Heart left ventricle (tissue), 16 donors: ENCODE measurements at regions not wholly inside any gene's neighbourhood (a gene's known extent, or its start where the extent isn't known, plus 50 kb on each side); places are given as distances from the start of the nearest gene placed in this dataset.

Source experiments
- ATAC-seq, 4 donors: fragments of 200-7000 bp; cut with Tn5 transposase; one replicate each; pipeline ENCODE4 v1.9.1; 2020 to 2022; ENCODE audit warnings: moderate library complexity in 4 of 4, mild to moderate bottlenecking in 3 of 4, moderate number of reproducible peaks in 1 of 4
- DNase-seq, 5 donors: peaks; one replicate each; pipeline ENCODE4 v3.0.0-alpha.2; 2020
- H3K27ac ChIP-seq, 12 donors: fragments of 200-600 bp; sonication (generic) in 4 of 12; one replicate each; pipeline versions ENCODE4 v1.5.0 to v1.8.0; 2016 to 2022; ENCODE audit warnings: mild to moderate bottlenecking in 2 of 12
- H3K27me3 ChIP-seq, 9 donors: fragments of 200-600 bp; sonication (generic) in 2 of 9; one replicate each; pipeline versions ENCODE4 v1.5.1 to v1.8.0; 2016 to 2022; ENCODE audit warnings: mild to moderate bottlenecking in 3 of 9
- H3K36me3 ChIP-seq, 9 donors: fragments of 200-600 bp; sonication (generic) in 2 of 9; one replicate each; pipeline versions ENCODE4 v1.5.0 to v1.8.0; 2018 to 2022; ENCODE audit warnings: mild to moderate bottlenecking in 2 of 9
- H3K4me1 ChIP-seq, 12 donors: fragments of 200-600 bp; sonication (generic) in 4 of 12; one replicate each; pipeline versions ENCODE4 v1.5.0 to v1.8.0; 2016 to 2022; ENCODE audit warnings: mild to moderate bottlenecking in 3 of 12
- H3K4me3 ChIP-seq, 12 donors: fragments of 200-600 bp; sonication (generic) in 4 of 12; one replicate each; pipeline versions ENCODE4 v1.5.0 to v1.8.0; 2017 to 2022; ENCODE audit warnings: mild to moderate bottlenecking in 9 of 12, moderate library complexity in 4 of 12
- H3K9me3 ChIP-seq, 12 donors: fragments of 200-600 bp; sonication (generic) in 4 of 12; one replicate each; pipeline versions ENCODE4 v1.5.0 to v1.8.0; 2016 to 2022; ENCODE audit warnings: mild to moderate bottlenecking in 1 of 12
- POLR2A ChIP-seq, 2 donors: fragments of 450-650 bp; IDR thresholded peaks; one replicate each; pipeline ENCODE4 v1.6.1; 2017; ENCODE audit warnings: antibody characterized with exemption in 2 of 2, mild to moderate bottlenecking in 2 of 2, moderate library complexity in 2 of 2
- WGBS, 4 donors: extraction: QIAGEN DNeasy Blood & Tissue Kit in 2 of 4; methylation state at CpG; one replicate each; pipeline versions ENCODE4 v1.1.5 to v1.1.7; 2013 to 2018; 5-methylcytosine and 5-hydroxymethylcytosine counted together
- intact Hi-C, 10 donors: fragments of 100-400 bp; cut with DNase I; formaldehyde crosslinking; loops; one replicate each; pipeline versions ENCODE4 v1.11.1 to v1.14.2; 2022
- TF ChIP-seq, protein P1 (sequence below), 12 donors: fragments of 200-600 bp; sonication (generic) in 4 of 12; IDR thresholded peaks; one replicate each; pipeline versions ENCODE4 v1.5.0 to v1.8.0; 2018 to 2022; ENCODE audit warnings: antibody characterized with exemption in 12 of 12, mild to moderate bottlenecking in 5 of 12
- donor health status: ischemic (EF 13 %, LVEDD 7.1; RV severe dilation, severe dysfunction).
- donor health status: healthy with polysubstance abuse.
- donor health status: DM: no; HTN: yes; CAD: no.
- donor health status: DM: no; HTN: no; CAD: no.
- donor health status: ischemic (EF 25% LVEDD 6.9; RV normal size, moderate dysfunction).
- donor health status: ischemic (EF 25% LVEDD 5.7; RV mildly dilated, moderate dysfunction).
- donor health status: healthy.
- donor health status: DM: yes; HTN: yes; CAD: no.
- donor health status: ischemic (EF 35%, LVEDD 5.7; RV mildly dilated, moderate dysfunction).
- donor health status: nonischemic (EF 11% LVEDD 7.7; RV severe dilation, severe dysfunction).
- donor health status: DM: yes; HTN: yes; CAD: no.
- donor health status: PGD.
- donor health status: ischemic (EF 29% LVEDD 5.4; RV normal size, mild dysfunction).
- donor health status: nonischemic (EF 23%, LVEDD 6.1; RV moderate dilation, normal function).

DNA sequence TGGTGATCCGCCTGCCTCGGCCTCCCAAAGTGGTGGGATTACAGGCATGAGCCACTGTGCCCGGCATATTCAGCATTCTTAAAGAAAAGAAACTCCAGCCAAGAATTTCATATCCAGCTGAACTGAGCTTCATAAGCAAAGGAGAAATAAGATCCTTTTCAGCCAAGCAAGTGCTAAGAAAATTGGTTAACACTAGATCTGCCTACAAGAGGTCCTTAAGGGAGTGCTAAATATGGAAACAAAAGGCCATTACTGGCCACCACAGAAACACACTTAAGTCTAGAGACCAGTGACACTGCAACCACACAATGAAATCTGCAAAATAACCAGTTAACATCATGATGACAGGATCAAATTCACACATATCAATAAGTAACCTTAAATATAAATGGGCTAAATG lies 331.5 kb downstream of the MAN2A1 start:
- 93 to 100% (median 97%) methylated on average over 3 of the region's 3 CpGs for WGBS, 4 donors
- peaks cover 0 to 5% (median 0%) of the 10 kb centered on the region in 12 donors for H3K9me3 ChIP-seq
- TF ChIP-seq POLR2A (IDR thresholded peaks at IDR 0.05) = no peak
- TF ChIP-seq, protein P1, sequence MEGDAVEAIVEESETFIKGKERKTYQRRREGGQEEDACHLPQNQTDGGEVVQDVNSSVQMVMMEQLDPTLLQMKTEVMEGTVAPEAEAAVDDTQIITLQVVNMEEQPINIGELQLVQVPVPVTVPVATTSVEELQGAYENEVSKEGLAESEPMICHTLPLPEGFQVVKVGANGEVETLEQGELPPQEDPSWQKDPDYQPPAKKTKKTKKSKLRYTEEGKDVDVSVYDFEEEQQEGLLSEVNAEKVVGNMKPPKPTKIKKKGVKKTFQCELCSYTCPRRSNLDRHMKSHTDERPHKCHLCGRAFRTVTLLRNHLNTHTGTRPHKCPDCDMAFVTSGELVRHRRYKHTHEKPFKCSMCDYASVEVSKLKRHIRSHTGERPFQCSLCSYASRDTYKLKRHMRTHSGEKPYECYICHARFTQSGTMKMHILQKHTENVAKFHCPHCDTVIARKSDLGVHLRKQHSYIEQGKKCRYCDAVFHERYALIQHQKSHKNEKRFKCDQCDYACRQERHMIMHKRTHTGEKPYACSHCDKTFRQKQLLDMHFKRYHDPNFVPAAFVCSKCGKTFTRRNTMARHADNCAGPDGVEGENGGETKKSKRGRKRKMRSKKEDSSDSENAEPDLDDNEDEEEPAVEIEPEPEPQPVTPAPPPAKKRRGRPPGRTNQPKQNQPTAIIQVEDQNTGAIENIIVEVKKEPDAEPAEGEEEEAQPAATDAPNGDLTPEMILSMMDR (IDR thresholded peaks at IDR 0.05) = no peak
- H3K4me1 ChIP-seq = no peaks in the 10 kb centered on the region
- ATAC-seq (no peak), DNase-seq (no peak)
- H3K27ac ChIP-seq = no peak overlapping the region
- intact Hi-C loops = no loop called here
- no peaks in the 10 kb centered on the region for H3K27me3 ChIP-seq
- H3K4me3 ChIP-seq = no peak overlapping the region
- H3K36me3 ChIP-seq = no peaks in the 10 kb centered on the region

DNA sequence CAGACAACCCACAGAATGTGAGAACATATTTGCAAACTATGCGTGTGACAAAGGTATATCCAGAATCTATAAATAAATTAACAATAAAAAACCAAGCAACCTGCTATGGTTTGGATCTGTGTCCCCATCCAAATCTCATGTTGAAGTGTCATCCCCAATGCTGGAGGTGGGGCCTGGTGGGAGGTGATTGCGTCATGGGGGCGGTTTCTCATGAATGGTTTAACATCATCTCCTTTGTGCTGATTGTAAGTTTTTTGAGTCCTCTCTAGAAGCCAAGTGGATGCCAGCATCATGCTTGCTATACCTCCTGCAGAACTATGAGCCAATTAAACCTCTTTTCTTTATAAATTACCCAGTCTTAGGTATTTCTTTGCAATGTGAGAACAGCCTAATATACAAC lies 335.4 kb downstream of the MAN2A1 start:
- ATAC-seq = no peak
- DNase-seq = no peak
- Histone ChIP-seq H3K36me3 (no peaks in the 10 kb centered on the region), H3K27me3 (no peaks in the 10 kb centered on the region), H3K27ac (no peak overlapping the region), H3K9me3 (peaks cover 0 to 13% (median 0%) of the 10 kb centered on the region in 12 donors), H3K4me1 (no peaks in the 10 kb centered on the region), H3K4me3 (no peak overlapping the region)
- TF ChIP-seq, protein P1 (IDR thresholded peaks at IDR 0.05) = no peak
- no peak for TF ChIP-seq POLR2A (IDR thresholded peaks at IDR 0.05)
- intact Hi-C loops = no loop called here
- 94 to 97% (median 96%) methylated on average over 3 of the region's 3 CpGs for WGBS, 4 donors

DNA sequence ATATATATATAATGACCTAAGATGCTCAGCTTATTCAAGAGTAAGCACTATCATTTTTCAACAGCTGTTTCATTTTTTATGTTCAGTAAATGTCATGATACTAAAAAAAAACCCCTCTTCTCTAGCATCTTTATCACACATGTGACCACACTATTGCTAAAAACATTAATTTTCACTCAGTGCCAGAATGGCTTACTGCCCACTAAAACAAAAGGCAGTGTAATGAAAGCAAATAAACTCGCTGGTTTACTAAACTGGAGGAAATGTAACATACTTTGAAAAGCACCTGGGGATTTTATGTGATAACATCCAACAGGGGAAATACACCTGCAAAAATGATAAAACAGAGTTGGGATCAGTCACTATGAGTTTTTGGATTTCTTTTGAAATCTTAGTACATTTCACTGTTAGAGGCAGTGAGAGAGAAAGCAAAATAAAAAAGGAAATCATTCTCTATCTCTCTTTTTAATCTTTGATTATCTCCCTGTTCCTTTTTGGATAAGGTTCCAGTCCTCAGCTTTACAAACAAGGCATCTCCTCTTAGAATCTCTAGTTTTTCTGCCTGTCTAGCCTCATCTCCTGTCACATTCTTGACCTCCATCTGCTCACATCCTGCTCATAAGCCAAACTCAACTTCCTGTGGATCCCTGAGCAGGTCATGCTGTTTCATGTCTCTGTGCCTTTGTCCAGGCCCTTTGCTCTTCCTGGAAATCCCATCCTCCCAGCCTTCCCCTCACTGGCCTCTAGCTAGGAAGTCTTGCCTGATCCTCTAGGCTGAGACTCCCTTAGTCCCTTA lies 338.0 kb downstream of the MAN2A1 start:
- DNase-seq (no peak), ATAC-seq (no peak)
- H3K27me3 ChIP-seq = peaks cover 0 to 3% (median 0%) of the 10 kb centered on the region in 9 donors
- no peak overlapping the region for H3K4me3 ChIP-seq
- intact Hi-C loops = no loop called here
- TF ChIP-seq, protein P1 (IDR thresholded peaks at IDR 0.05) = no peak
- TF ChIP-seq POLR2A (IDR thresholded peaks at IDR 0.05) = no peak
- WGBS, 4 donors = 33 to 62% (median 50%) methylated on average over 1 of the region's 1 CpG
- no peaks in the 10 kb centered on the region for H3K36me3 ChIP-seq
- H3K9me3 ChIP-seq = peaks cover 0 to 13% (median 0%) of the 10 kb centered on the region in 12 donors
- H3K27ac ChIP-seq = no peak overlapping the region
- no peaks in the 10 kb centered on the region for H3K4me1 ChIP-seq

DNA sequence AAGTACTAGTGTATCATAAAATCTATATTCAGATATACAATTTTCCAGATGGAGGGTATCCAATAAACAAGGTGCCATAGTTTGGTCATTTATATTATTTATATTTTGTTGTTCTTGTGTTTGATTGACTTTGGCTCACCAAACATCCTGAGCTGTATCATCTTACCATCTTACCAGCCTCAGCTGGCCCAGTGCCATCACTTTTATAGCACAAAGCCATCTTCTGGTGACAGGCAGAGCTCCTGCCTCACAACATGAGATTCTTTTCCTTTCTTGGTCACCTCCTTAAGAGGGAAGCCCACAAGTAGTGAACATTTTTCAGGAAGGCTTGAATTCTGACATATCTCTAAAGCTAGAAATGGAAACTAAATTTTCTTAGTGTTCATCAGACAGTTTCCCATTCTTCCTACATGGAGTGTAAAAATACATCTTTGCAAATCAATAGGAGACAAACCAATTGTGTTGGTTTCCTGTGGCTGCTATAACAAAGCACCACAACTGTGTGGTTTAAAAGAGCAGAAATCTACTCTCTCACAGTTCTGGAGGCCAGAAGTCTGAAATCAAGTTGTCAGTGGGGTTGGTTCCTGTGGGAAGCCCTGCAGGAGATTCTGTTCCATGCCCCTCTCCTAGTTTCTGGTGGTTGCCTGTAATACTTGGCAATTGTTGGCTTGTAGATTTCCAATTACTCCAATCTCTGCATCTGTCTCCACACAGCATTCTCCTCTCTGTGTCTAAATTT lies 341.8 kb downstream of the MAN2A1 start:
- intact Hi-C loops = no loop called here
- TF ChIP-seq, protein P1 (IDR thresholded peaks at IDR 0.05) = no peak
- TF ChIP-seq POLR2A (IDR thresholded peaks at IDR 0.05) = no peak
- ATAC-seq = no peak
- Histone ChIP-seq H3K36me3 (no peaks in the 10 kb centered on the region), H3K9me3 (peaks cover 0 to 5% (median 0%) of the 10 kb centered on the region in 12 donors), H3K27ac (no peak overlapping the region), H3K27me3 (peaks cover 0 to 6% (median 0%) of the 10 kb centered on the region in 9 donors), H3K4me1 (no peaks in the 10 kb centered on the region), H3K4me3 (no peak overlapping the region)
- DNase-seq = no peak
